HG03575 (cell line): ENCODE measurements at regions not wholly inside any gene's neighbourhood (a gene's known extent, or its start where the extent isn't known, plus 50 kb on each side); places are given as distances from the start of the nearest gene placed in this dataset.
"Not testable (repeated sequence)": the region's sequence is repeated elsewhere in the genome, so short reads cannot be mapped to it uniquely, and the experiment has no call there.

ENCODE experiments used
- ATAC-seq: cut with Tn5 transposase; IDR thresholded peaks from one replicate; pipeline ENCODE4 v1.9.1; 2021; ENCODE audit not compliant: unreplicated experiment, insufficient number of reproducible peaks, low FRiP score; ENCODE audit errors: extremely low read depth

- ATAC-seq = no peak
Measured at GRCh38 chr6:130683761-130684517, 143.3 kb upstream of the SMLR1 start.

GRCh38 chr6:130692659-130693058 lies 134.5 kb upstream of the SMLR1 start:
- ATAC-seq = no peak

GRCh38 chr6:130693944-130694343 lies 133.3 kb upstream of the SMLR1 start:
- no peak for ATAC-seq

- no peak for ATAC-seq
Measured at GRCh38 chr6:130694606-130695005, 132.6 kb upstream of the SMLR1 start.

- no peak for ATAC-seq
Measured at GRCh38 chr6:130696806-130697205, 130.4 kb upstream of the SMLR1 start.

GRCh38 chr6:130697271-130697994 lies 129.8 kb upstream of the SMLR1 start:
- peak; percentile 23 for ATAC-seq

GRCh38 chr6:130697995-130698535 lies 129.1 kb upstream of the SMLR1 start:
- peak; percentile 92 for ATAC-seq

GRCh38 chr6:130699742-130700141 lies 127.5 kb upstream of the SMLR1 start:
- ATAC-seq = no peak

- ATAC-seq = no peak
Measured at GRCh38 chr6:130700397-130700796, 126.8 kb upstream of the SMLR1 start.

GRCh38 chr6:130708338-130708737 lies 118.9 kb upstream of the SMLR1 start:
- ATAC-seq = no peak

- ATAC-seq = not testable (repeated sequence)
Measured at GRCh38 chr6:130711641-130712040, 115.6 kb upstream of the SMLR1 start.

- no peak for ATAC-seq
Measured at GRCh38 chr6:130713144-130713543, 114.1 kb upstream of the SMLR1 start.

- ATAC-seq = no peak
Measured at GRCh38 chr6:130715058-130715457, 112.1 kb upstream of the SMLR1 start.

GRCh38 chr6:130716466-130716865 lies 110.7 kb upstream of the SMLR1 start:
- ATAC-seq = no peak

GRCh38 chr6:130717657-130718056 lies 109.5 kb upstream of the SMLR1 start:
- no peak for ATAC-seq

GRCh38 chr6:130720076-130720715 lies 107.0 kb upstream of the SMLR1 start:
- no peak for ATAC-seq

- ATAC-seq = no peak
Measured at GRCh38 chr6:130724089-130724488, 103.1 kb upstream of the SMLR1 start.

- no peak for ATAC-seq
Measured at GRCh38 chr6:130725551-130725950, 101.7 kb upstream of the SMLR1 start.

- not testable (repeated sequence) for ATAC-seq
Measured at GRCh38 chr6:130728064-130728463, 99.1 kb upstream of the SMLR1 start.

GRCh38 chr6:130730600-130730999 lies 96.6 kb upstream of the SMLR1 start:
- ATAC-seq = no peak
